SK-N-SH (cell line): ENCODE measurements at regions not wholly inside any gene's neighbourhood (a gene's known extent, or its start where the extent isn't known, plus 50 kb on each side); places are given as distances from the start of the nearest gene placed in this dataset.

Experiments used
- CTCF ChIA-PET: fragments of 300-600, 350-600 bp; formaldehyde crosslinking; extraction: SDS; loops from one replicate; lab custom pipeline; 2021; lab: Yijun Ruan, JAX
- POLR2A ChIA-PET: fragments of 350-600 bp; sonication (Branson Sonifier 250); formaldehyde crosslinking; extraction: SDS; loops from one replicate; lab custom pipeline; 2020; ENCODE audit warnings: antibody characterized with exemption, inconsistent platforms; lab: Yijun Ruan, JAX
- DNase-seq: peaks from one replicate; pipeline ENCODE4 v3.0.0; 2012
- H2AFZ ChIP-seq: fragments of 200-600 bp; sonication (generic); 2 replicates; pipeline ENCODE4 v1.8.1; 2016; ENCODE audit warnings: antibody characterized with exemption, mild to moderate bottlenecking, low read depth
- H3F3A ChIP-seq: fragments of 200-600 bp; sonication (generic); replicated peaks from 2 replicates; pipeline ENCODE3; 2016; ENCODE audit warnings: antibody characterized with exemption, mild to moderate bottlenecking; ENCODE audit not compliant: insufficient read depth
- H3K27ac ChIP-seq, 2 experiments: fragments of 200-500 bp in 1 of 2; fragments of 200-600 bp in 1 of 2; sonication (Bioruptor generic) in 1 of 2; sonication (generic), shearing (Covaris generic) in 1 of 2; 2 replicates each; pipeline versions ENCODE4 v1.5.1 to v1.6.1; 2014 to 2016; ENCODE audit warnings: low read depth in 2 of 2, inconsistent platforms in 1 of 2, low read length in 1 of 2, mild to moderate bottlenecking in 1 of 2, mixed read lengths in 1 of 2
- H3K27me3 ChIP-seq: fragments of 200-600 bp; sonication (generic), shearing (Covaris generic); 2 replicates; pipeline ENCODE4 v1.6.1; 2016; ENCODE audit warnings: mixed run types; ENCODE audit not compliant: insufficient read depth
- H3K36me3 ChIP-seq, 2 experiments: fragments of 200-500 bp in 1 of 2; fragments of 200-600 bp in 1 of 2; sonication (Bioruptor generic) in 1 of 2; sonication (generic) in 1 of 2; replicated peaks in 1 of 2; 2 replicates each; pipeline versions ENCODE3 to v1.5.1; 2014 to 2016; ENCODE audit warnings: low read length in 1 of 2, mild to moderate bottlenecking in 1 of 2; ENCODE audit not compliant: insufficient read depth in 2 of 2, control insufficient read depth in 1 of 2
- H3K4me1 ChIP-seq, 2 experiments: fragments of 200-500 bp in 1 of 2; fragments of 200-600 bp in 1 of 2; sonication (Bioruptor generic) in 1 of 2; sonication (generic), shearing (Covaris generic) in 1 of 2; 2 replicates each; pipeline versions ENCODE4 v1.5.1 to v1.6.1; 2014 to 2016; ENCODE audit warnings: low read depth in 1 of 2, low read length in 1 of 2, mixed run types in 1 of 2; ENCODE audit not compliant: insufficient read depth in 2 of 2, control insufficient read depth in 1 of 2
- H3K4me2 ChIP-seq: fragments of 200-600 bp; sonication (generic), shearing (Covaris generic); 2 replicates; pipeline ENCODE4 v1.6.1; 2017; ENCODE audit warnings: mixed run types
- H3K4me3 ChIP-seq, 2 experiments: fragments of 200-500 bp in 1 of 2; fragments of 200-600 bp in 1 of 2; sonication (Bioruptor generic) in 1 of 2; sonication (generic), shearing (Covaris generic) in 1 of 2; 2 replicates each; pipeline versions ENCODE4 v1.5.1 to v1.8.1; 2014 to 2016; ENCODE audit warnings: low read depth in 2 of 2, inconsistent platforms in 1 of 2, low read length in 1 of 2, mild to moderate bottlenecking in 1 of 2, mixed read lengths in 1 of 2, moderate library complexity in 1 of 2
- H3K79me2 ChIP-seq: fragments of 200-600 bp; sonication (generic); 2 replicates; pipeline ENCODE4 v1.8.1; 2017; ENCODE audit warnings: mild to moderate bottlenecking; ENCODE audit not compliant: insufficient read depth
- H3K9ac ChIP-seq: fragments of 200-600 bp; sonication (generic); 2 replicates; pipeline ENCODE4 v1.6.1; 2017; ENCODE audit warnings: mixed run types
- H3K9me2 ChIP-seq: fragments of 200-600 bp; sonication (generic); 2 replicates; pipeline ENCODE4 v1.6.1; 2017; ENCODE audit warnings: mixed run types
- H3K9me3 ChIP-seq: fragments of 200-600 bp; sonication (generic); 2 replicates; pipeline ENCODE4 v1.6.1; 2017; ENCODE audit warnings: mixed run types, mild to moderate bottlenecking, moderate library complexity
- H4K20me1 ChIP-seq: fragments of 200-600 bp; sonication (generic); 2 replicates; pipeline ENCODE4 v1.6.1; 2017; ENCODE audit warnings: mild to moderate bottlenecking, mixed run types; ENCODE audit not compliant: insufficient read depth
- JUND ChIP-seq: IDR thresholded peaks from 2 replicates; pipeline ENCODE4 v1.4.0; 2012
- MEF2A ChIP-seq: IDR thresholded peaks from 2 replicates; pipeline ENCODE4 v1.4.0; 2012; ENCODE audit warnings: low read depth, borderline replicate concordance
- NFIC ChIP-seq: IDR thresholded peaks from 2 replicates; pipeline ENCODE4 v1.4.0; 2012; ENCODE audit warnings: borderline replicate concordance
- POLR2AphosphoS5 ChIP-seq: IDR thresholded peaks from 2 replicates; pipeline ENCODE4 v1.6.1; 2012; ENCODE audit warnings: low read depth, low read length
- RAD21 ChIP-seq: IDR thresholded peaks from 2 replicates; pipeline ENCODE4 v1.6.1; 2012; ENCODE audit warnings: mild to moderate bottlenecking, low read length
- RXRA ChIP-seq: IDR thresholded peaks from 2 replicates; pipeline ENCODE4 v1.4.0; 2012; ENCODE audit warnings: low read depth, mild to moderate bottlenecking, borderline replicate concordance
- SMC3 ChIP-seq: IDR thresholded peaks from 2 replicates; pipeline ENCODE4 v1.6.1; 2012; ENCODE audit warnings: low read depth, low read length, improper control_type of control experiment
- TCF12 ChIP-seq: IDR thresholded peaks from 2 replicates; pipeline ENCODE4 v1.4.0; 2012
- TEAD4 ChIP-seq: IDR thresholded peaks from 2 replicates; pipeline ENCODE4 v1.4.0; 2012; ENCODE audit warnings: mild to moderate bottlenecking, borderline replicate concordance; ENCODE audit not compliant: insufficient read depth
- TF ChIP-seq, protein P1 (sequence below): fragments of 200-600 bp; sonication (generic); IDR thresholded peaks from 2 replicates; pipeline ENCODE4 v1.6.1; 2017; ENCODE audit warnings: antibody characterized with exemption, mild to moderate bottlenecking, moderate library complexity
- TF ChIP-seq, protein P2 (sequence below): IDR thresholded peaks from 2 replicates; pipeline ENCODE4; 2012
- TF ChIP-seq, protein P3 (sequence below): IDR thresholded peaks from 2 replicates; pipeline ENCODE4 v1.4.0; 2012; ENCODE audit warnings: low read depth, borderline replicate concordance
- TF ChIP-seq, protein P4 (sequence below): IDR thresholded peaks from 2 replicates; pipeline ENCODE4 v1.4.0; 2012; ENCODE audit warnings: low read depth, borderline replicate concordance

DNA sequence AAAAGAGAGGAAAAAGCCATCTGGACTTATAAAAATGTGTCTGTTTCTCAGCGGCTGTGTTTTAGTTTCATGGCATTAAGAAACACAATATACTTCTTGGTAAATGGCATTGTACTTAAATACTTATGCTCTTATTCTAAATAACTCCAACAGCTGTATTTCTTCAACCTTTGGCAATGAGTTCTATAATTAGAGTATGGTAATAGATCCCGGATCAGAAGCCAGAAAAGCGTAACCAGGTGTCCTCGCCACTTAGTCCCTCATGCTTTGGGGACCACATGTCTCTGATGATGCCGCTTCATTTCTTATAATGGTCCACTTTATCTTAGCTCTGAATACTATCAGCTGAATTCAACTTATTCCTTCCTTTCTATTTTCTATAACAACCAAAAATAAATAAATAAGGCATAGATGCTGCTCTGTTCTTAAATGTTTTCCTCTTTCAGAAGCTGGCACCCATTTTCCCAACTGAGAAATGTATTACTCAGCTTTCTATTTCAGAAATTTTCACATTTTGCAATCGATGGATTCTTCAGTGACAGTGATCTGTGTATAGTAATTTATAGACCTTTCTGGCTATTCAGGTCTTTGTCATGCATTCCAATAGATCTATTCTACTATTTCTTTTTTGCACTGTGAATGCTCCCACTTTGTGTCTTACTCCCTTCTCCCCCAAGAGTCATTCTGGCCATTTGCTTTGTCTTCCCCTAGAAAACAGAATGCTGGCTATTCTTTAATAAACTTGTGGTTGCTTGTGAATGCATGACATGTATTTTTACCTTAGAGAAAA lies 87.6 kb upstream of the KBTBD8 start (continued):
- TF ChIP-seq, protein P1, sequence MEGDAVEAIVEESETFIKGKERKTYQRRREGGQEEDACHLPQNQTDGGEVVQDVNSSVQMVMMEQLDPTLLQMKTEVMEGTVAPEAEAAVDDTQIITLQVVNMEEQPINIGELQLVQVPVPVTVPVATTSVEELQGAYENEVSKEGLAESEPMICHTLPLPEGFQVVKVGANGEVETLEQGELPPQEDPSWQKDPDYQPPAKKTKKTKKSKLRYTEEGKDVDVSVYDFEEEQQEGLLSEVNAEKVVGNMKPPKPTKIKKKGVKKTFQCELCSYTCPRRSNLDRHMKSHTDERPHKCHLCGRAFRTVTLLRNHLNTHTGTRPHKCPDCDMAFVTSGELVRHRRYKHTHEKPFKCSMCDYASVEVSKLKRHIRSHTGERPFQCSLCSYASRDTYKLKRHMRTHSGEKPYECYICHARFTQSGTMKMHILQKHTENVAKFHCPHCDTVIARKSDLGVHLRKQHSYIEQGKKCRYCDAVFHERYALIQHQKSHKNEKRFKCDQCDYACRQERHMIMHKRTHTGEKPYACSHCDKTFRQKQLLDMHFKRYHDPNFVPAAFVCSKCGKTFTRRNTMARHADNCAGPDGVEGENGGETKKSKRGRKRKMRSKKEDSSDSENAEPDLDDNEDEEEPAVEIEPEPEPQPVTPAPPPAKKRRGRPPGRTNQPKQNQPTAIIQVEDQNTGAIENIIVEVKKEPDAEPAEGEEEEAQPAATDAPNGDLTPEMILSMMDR: no peak
- TF ChIP-seq, protein P2, sequence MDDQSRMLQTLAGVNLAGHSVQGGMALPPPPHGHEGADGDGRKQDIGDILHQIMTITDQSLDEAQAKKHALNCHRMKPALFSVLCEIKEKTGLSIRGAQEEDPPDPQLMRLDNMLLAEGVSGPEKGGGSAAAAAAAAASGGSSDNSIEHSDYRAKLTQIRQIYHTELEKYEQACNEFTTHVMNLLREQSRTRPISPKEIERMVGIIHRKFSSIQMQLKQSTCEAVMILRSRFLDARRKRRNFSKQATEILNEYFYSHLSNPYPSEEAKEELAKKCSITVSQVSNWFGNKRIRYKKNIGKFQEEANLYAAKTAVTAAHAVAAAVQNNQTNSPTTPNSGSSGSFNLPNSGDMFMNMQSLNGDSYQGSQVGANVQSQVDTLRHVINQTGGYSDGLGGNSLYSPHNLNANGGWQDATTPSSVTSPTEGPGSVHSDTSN: no peak
- TF ChIP-seq, protein P3, sequence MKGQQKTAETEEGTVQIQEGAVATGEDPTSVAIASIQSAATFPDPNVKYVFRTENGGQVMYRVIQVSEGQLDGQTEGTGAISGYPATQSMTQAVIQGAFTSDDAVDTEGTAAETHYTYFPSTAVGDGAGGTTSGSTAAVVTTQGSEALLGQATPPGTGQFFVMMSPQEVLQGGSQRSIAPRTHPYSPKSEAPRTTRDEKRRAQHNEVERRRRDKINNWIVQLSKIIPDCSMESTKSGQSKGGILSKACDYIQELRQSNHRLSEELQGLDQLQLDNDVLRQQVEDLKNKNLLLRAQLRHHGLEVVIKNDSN: no peak
- TF ChIP-seq, protein P4, sequence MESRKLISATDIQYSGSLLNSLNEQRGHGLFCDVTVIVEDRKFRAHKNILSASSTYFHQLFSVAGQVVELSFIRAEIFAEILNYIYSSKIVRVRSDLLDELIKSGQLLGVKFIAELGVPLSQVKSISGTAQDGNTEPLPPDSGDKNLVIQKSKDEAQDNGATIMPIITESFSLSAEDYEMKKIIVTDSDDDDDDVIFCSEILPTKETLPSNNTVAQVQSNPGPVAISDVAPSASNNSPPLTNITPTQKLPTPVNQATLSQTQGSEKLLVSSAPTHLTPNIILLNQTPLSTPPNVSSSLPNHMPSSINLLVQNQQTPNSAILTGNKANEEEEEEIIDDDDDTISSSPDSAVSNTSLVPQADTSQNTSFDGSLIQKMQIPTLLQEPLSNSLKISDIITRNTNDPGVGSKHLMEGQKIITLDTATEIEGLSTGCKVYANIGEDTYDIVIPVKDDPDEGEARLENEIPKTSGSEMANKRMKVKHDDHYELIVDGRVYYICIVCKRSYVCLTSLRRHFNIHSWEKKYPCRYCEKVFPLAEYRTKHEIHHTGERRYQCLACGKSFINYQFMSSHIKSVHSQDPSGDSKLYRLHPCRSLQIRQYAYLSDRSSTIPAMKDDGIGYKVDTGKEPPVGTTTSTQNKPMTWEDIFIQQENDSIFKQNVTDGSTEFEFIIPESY: no peak
- no peak for TF ChIP-seq MEF2A
- TF ChIP-seq RXRA: no peak
- no peak for TF ChIP-seq SMC3
- TF ChIP-seq RAD21: no peak

DNA sequence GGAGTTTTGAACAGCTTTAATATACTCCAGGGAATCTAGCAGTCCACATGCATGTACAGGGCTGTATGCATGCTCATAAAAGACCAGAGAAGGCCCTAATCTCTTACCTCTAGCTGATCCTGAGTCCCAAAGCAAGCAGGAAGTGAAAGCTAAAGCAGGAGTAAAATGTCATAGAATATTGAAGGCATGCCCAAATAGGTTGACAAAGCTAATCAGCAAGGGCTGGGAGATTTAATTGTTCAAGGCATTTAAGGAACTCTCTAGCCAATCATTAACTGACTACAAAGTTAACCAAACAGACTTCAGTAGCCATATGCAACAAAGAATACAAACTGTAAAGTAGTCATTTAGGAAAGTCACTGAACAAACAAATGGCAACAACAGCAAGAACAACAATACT lies 85.8 kb upstream of the KBTBD8 start:
- Histone ChIP-seq H2AFZ (no peak overlapping the region), H4K20me1 (no peaks in the 10 kb centered on the region), H3K4me1 (no peaks in the 10 kb centered on the region), H3K9me2 (no peaks in the 10 kb centered on the region), H3F3A (no peaks in the 10 kb centered on the region), H3K9ac (no peak overlapping the region), H3K4me2 (no peak overlapping the region), H3K36me3 (no peaks in the 10 kb centered on the region), H3K9me3 (no peaks in the 10 kb centered on the region)
- DNase-seq: no peak
- TF ChIP-seq POLR2AphosphoS5: no peak
- TF ChIP-seq, protein P1: no peak
- no peak for TF ChIP-seq RXRA
- TF ChIP-seq TCF12: no peak
- no peak for TF ChIP-seq NFIC
- no peak for TF ChIP-seq TEAD4
- TF ChIP-seq RAD21: no peak
- TF ChIP-seq JUND: no peak
- TF ChIP-seq, protein P4: no peak
- TF ChIP-seq, all 33 proteins: peak for 0
- ChIA-PET CTCF (no interaction called here), POLR2A (no interaction called here)
- H3K27ac ChIP-seq: no peak overlapping the region
- H3K27me3 ChIP-seq: no peaks in the 10 kb centered on the region
- H3K79me2 ChIP-seq: no peaks in the 10 kb centered on the region
- H3K4me3 ChIP-seq: no peak overlapping the region
